Endothelial cell of umbilical vein (primary cell): ENCODE measurements at regions not wholly inside any gene's neighbourhood (a gene's known extent, or its start where the extent isn't known, plus 50 kb on each side); places are given as distances from the start of the nearest gene placed in this dataset.

Source experiments
- EZH2 ChIP-seq: IDR thresholded peaks from 2 replicates; pipeline ENCODE4 v1.6.1; 2012; ENCODE audit warnings: borderline replicate concordance, low read depth, mild to moderate bottlenecking, moderate library complexity, low read length, inconsistent platforms; ENCODE audit not compliant: severe bottlenecking
- POLR2A ChIP-seq: IDR thresholded peaks from 2 replicates; pipeline ENCODE4 v1.6.1; 2012; ENCODE audit warnings: low read depth, mild to moderate bottlenecking, control low read depth, low read length
- TF ChIP-seq, protein P1 (sequence below), 2 donors: IDR thresholded peaks; 1 replicate in 1 of 2; 2 replicates in 1 of 2; pipeline ENCODE4 v1.5.1; 2011; ENCODE audit warnings: low read length in 2 of 2, mild to moderate bottlenecking in 2 of 2, moderate library complexity in 2 of 2, control low read depth in 1 of 2, inconsistent platforms in 1 of 2, low read depth in 1 of 2; ENCODE audit not compliant: insufficient read depth in 1 of 2; ENCODE audit errors: extremely low read depth in 1 of 2

DNA sequence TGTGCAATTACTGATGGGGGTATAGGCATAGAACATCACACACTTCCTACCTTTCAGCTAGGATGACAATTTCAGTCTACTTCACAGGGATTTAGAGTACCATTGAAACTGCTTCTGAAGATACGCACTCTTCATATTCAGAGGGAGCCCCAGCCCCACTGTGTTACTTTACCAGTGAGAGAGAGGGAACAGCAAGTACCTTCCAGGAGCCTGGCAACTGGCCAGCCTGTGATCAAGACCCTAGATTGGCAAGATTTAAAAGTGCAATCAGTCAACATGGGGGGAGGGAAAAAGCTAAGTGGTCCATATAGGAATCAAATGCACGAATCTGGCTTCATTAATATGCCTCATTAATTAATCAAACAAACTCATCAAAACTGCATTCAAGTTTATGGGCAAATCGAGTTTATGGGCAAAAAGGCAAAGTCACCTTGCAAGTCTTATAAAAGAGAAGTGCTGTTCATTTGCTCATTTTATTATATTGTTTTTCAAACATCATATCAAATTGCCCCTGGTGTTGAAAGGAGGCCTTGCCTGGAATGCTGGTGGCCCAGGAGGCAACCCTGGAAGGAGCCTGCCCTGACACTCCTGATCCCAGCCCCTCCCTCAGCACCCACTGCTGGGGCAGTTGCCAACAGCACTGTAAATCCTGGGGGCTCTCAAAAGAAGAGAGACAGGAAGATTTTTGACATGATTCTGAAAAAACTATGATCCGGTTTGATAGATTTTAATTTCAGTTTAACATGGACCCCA is 184.9 kb upstream of the DPT start:
- TF ChIP-seq POLR2A = no peak
- TF ChIP-seq, protein P1, sequence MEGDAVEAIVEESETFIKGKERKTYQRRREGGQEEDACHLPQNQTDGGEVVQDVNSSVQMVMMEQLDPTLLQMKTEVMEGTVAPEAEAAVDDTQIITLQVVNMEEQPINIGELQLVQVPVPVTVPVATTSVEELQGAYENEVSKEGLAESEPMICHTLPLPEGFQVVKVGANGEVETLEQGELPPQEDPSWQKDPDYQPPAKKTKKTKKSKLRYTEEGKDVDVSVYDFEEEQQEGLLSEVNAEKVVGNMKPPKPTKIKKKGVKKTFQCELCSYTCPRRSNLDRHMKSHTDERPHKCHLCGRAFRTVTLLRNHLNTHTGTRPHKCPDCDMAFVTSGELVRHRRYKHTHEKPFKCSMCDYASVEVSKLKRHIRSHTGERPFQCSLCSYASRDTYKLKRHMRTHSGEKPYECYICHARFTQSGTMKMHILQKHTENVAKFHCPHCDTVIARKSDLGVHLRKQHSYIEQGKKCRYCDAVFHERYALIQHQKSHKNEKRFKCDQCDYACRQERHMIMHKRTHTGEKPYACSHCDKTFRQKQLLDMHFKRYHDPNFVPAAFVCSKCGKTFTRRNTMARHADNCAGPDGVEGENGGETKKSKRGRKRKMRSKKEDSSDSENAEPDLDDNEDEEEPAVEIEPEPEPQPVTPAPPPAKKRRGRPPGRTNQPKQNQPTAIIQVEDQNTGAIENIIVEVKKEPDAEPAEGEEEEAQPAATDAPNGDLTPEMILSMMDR (IDR thresholded peaks at IDR 0.05; ENCODE audit: extremely low read depth in 1 of 2, insufficient read depth in 1 of 2, low read depth in 1 of 2, low read length in 2 of 2) = no peak
- no peak for TF ChIP-seq EZH2
